ENCODE measurements at regions not wholly inside any gene's neighbourhood (a gene's known extent, or its start where the extent isn't known, plus 50 kb on each side); places are given as distances from the start of the nearest gene placed in this dataset.

GRCh38 chr5:34580983-34581382 is 75.1 kb upstream of the RAI14 start (continued):
- TF ChIP-seq, protein P1, sequence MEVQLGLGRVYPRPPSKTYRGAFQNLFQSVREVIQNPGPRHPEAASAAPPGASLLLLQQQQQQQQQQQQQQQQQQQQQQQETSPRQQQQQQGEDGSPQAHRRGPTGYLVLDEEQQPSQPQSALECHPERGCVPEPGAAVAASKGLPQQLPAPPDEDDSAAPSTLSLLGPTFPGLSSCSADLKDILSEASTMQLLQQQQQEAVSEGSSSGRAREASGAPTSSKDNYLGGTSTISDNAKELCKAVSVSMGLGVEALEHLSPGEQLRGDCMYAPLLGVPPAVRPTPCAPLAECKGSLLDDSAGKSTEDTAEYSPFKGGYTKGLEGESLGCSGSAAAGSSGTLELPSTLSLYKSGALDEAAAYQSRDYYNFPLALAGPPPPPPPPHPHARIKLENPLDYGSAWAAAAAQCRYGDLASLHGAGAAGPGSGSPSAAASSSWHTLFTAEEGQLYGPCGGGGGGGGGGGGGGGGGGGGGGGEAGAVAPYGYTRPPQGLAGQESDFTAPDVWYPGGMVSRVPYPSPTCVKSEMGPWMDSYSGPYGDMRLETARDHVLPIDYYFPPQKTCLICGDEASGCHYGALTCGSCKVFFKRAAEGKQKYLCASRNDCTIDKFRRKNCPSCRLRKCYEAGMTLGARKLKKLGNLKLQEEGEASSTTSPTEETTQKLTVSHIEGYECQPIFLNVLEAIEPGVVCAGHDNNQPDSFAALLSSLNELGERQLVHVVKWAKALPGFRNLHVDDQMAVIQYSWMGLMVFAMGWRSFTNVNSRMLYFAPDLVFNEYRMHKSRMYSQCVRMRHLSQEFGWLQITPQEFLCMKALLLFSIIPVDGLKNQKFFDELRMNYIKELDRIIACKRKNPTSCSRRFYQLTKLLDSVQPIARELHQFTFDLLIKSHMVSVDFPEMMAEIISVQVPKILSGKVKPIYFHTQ (CRISPR knock-in tag; IDR thresholded peaks at IDR 0.05) = no peak
- TF ChIP-seq ZNF281 (CRISPR knock-in tag; IDR thresholded peaks at IDR 0.05) = no peak
- no peak for TF ChIP-seq ZNF423 (CRISPR knock-in tag; IDR thresholded peaks at IDR 0.05)
- TF ChIP-seq NFYB (CRISPR knock-in tag; conservative IDR thresholded peaks at IDR 0.05; ENCODE audit: low read depth) = no peak

- CTCF ChIA-PET = interaction anchor here (1.2 kb wide), 1 partner anchor 97 kb away, joined by 3 read pairs; no protein-coding TSS in a partner anchor
- POLR2A ChIA-PET = no interaction called here
- Mint-ChIP-seq H3K9me3 (peaks cover 12% of the 10 kb centered on the region), H3K4me1 (peaks cover 12% of the 10 kb centered on the region), H3K36me3 (no peaks in the 10 kb centered on the region), H3K27ac (no peak overlapping the region), H3K27me3 (ENCODE audit: low read depth) (no peaks in the 10 kb centered on the region; the same call in 1 of the 2 replicates), H3K4me3 (no peak overlapping the region)
- DNase-seq (ENCODE audit: low spot score) = no peak
- TF ChIP-seq SMAD3 (CRISPR knock-in tag; IDR thresholded peaks at IDR 0.05; ENCODE audit: borderline replicate concordance) = no peak
- TF ChIP-seq IRF2 (CRISPR knock-in tag; IDR thresholded peaks at IDR 0.05; ENCODE audit: borderline replicate concordance, low read depth) = no peak
- TF ChIP-seq, protein P2, sequence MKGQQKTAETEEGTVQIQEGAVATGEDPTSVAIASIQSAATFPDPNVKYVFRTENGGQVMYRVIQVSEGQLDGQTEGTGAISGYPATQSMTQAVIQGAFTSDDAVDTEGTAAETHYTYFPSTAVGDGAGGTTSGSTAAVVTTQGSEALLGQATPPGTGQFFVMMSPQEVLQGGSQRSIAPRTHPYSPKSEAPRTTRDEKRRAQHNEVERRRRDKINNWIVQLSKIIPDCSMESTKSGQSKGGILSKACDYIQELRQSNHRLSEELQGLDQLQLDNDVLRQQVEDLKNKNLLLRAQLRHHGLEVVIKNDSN (CRISPR knock-in tag; IDR thresholded peaks at IDR 0.05) = no peak
- no peak for TF ChIP-seq FOXP1 (CRISPR knock-in tag; IDR thresholded peaks at IDR 0.05; ENCODE audit: borderline replicate concordance)
- no peak for TF ChIP-seq MAX (CRISPR knock-in tag; IDR thresholded peaks at IDR 0.05)
- no peak for TF ChIP-seq NFATC4 (CRISPR knock-in tag; IDR thresholded peaks at IDR 0.05)
- TF ChIP-seq ZNF263 (CRISPR knock-in tag; IDR thresholded peaks at IDR 0.05; ENCODE audit: low read depth) = no peak
- TF ChIP-seq SMAD4 (CRISPR knock-in tag; IDR thresholded peaks at IDR 0.05) = no peak
- no peak for TF ChIP-seq ZBTB43 (CRISPR knock-in tag; IDR thresholded peaks at IDR 0.05)
- no peak for TF ChIP-seq TP53 (CRISPR knock-in tag; IDR thresholded peaks at IDR 0.05)
- no peak for TF ChIP-seq ZNF281 (CRISPR knock-in tag; IDR thresholded peaks at IDR 0.05)
- TF ChIP-seq AFF4 (CRISPR knock-in tag; IDR thresholded peaks at IDR 0.05; ENCODE audit: borderline replicate concordance) = no peak
- ATAC-seq = peak; percentile 89
Observed at GRCh38 chr5:34582371-34582770, 73.8 kb upstream of the RAI14 start.
